HEK293 (cell line): ENCODE measurements at regions not wholly inside any gene's neighbourhood (a gene's known extent, or its start where the extent isn't known, plus 50 kb on each side); places are given as distances from the start of the nearest gene placed in this dataset.

Experiments used
- CTCF ChIA-PET: fragments of 350-600 bp; formaldehyde crosslinking; extraction: SDS; loops from one replicate; lab custom pipeline; 2021; ENCODE audit warnings: antibody characterized with exemption; lab: Yijun Ruan, JAX
- POLR2A ChIA-PET: fragments of 300-600 bp; formaldehyde crosslinking; extraction: SDS; loops from one replicate; lab custom pipeline; 2020; ENCODE audit warnings: antibody characterized with exemption, inconsistent platforms; lab: Yijun Ruan, JAX
- H3K27ac ChIP-seq: fragments of 200-500 bp; sonication (Bioruptor generic); 2 replicates; pipeline ENCODE4 v1.5.1; 2014; ENCODE audit warnings: low read depth, low read length, control low read depth, inconsistent platforms; ENCODE audit errors: extremely low read depth
- H3K36me3 ChIP-seq, 2 experiments: fragments of 200-500 bp in 1 of 2; sonication (Bioruptor generic) in 1 of 2; 1 replicate in 1 of 2; 2 replicates in 1 of 2; pipeline ENCODE4 v1.5.1; 2014 to 2017; ENCODE audit warnings: inconsistent platforms in 2 of 2, low read length in 2 of 2; ENCODE audit not compliant: control insufficient read depth in 2 of 2, insufficient read depth in 1 of 2
- H3K4me1 ChIP-seq: fragments of 200-500 bp; sonication (Bioruptor generic); 2 replicates; pipeline ENCODE4 v1.5.1; 2014; ENCODE audit warnings: mild to moderate bottlenecking, low read length, inconsistent platforms; ENCODE audit not compliant: control insufficient read depth, insufficient read depth
- H3K4me3 ChIP-seq: 2 replicates; pipeline ENCODE4 v1.5.1; 2011; ENCODE audit warnings: low read depth, mild to moderate bottlenecking, control low read depth, low read length, moderate library complexity
- H3K9me3 ChIP-seq: fragments of 200-500 bp; sonication (Bioruptor generic); 2 replicates; pipeline ENCODE4 v1.5.1; 2014; ENCODE audit warnings: low read depth, low read length, inconsistent platforms; ENCODE audit not compliant: control insufficient read depth, insufficient read depth
- KLF16 ChIP-seq: fragments of 450-650 bp; formaldehyde crosslinking; IDR thresholded peaks from 2 replicates; pipeline ENCODE4 v1.5.1; 2017; ENCODE audit warnings: missing biosample characterization, missing genetic modification characterization
- PRDM10 ChIP-seq: fragments of 450-650 bp; formaldehyde crosslinking; IDR thresholded peaks from 2 replicates; pipeline ENCODE4 v1.5.1; 2016; ENCODE audit warnings: missing biosample characterization, missing genetic modification characterization
- PRDM4 ChIP-seq: fragments of 450-650 bp; formaldehyde crosslinking; IDR thresholded peaks from 2 replicates; pipeline ENCODE4 v1.5.1; 2017; ENCODE audit warnings: missing biosample characterization, missing genetic modification characterization
- SETDB1 ChIP-seq: IDR thresholded peaks from one replicate; pipeline ENCODE4 v1.6.1; 2017; ENCODE audit warnings: mild to moderate bottlenecking, low read length, moderate library complexity, mixed read lengths; ENCODE audit not compliant: insufficient read length
- ZBTB1 ChIP-seq: fragments of 450-650 bp; formaldehyde crosslinking; IDR thresholded peaks from 2 replicates; pipeline ENCODE4 v1.5.1; 2016; ENCODE audit warnings: missing biosample characterization, missing genetic modification characterization
- ZIC2 ChIP-seq: fragments of 450-650 bp; formaldehyde crosslinking; IDR thresholded peaks from 2 replicates; pipeline ENCODE4 v1.5.1; 2016; ENCODE audit warnings: missing biosample characterization, missing genetic modification characterization
- ZNF133 ChIP-seq: fragments of 450-650 bp; formaldehyde crosslinking; IDR thresholded peaks from 2 replicates; pipeline ENCODE4 v1.5.1; 2016; ENCODE audit warnings: missing biosample characterization, missing genetic modification characterization
- ZNF138 ChIP-seq: fragments of 450-650 bp; formaldehyde crosslinking; IDR thresholded peaks from 2 replicates; pipeline ENCODE4 v1.5.1; 2016; ENCODE audit warnings: missing biosample characterization, missing genetic modification characterization, borderline replicate concordance
- ZNF155 ChIP-seq: fragments of 450-650 bp; formaldehyde crosslinking; IDR thresholded peaks from 2 replicates; pipeline ENCODE4 v1.5.1; 2016; ENCODE audit warnings: missing biosample characterization, missing genetic modification characterization
- ZNF19 ChIP-seq: fragments of 450-650 bp; formaldehyde crosslinking; IDR thresholded peaks from 2 replicates; pipeline ENCODE4; 2016; ENCODE audit warnings: missing biosample characterization, missing genetic modification characterization, low read depth
- ZNF48 ChIP-seq: fragments of 450-650 bp; formaldehyde crosslinking; IDR thresholded peaks from 2 replicates; pipeline ENCODE4 v1.5.1; 2016; ENCODE audit warnings: missing biosample characterization, missing genetic modification characterization
- ZNF530 ChIP-seq: fragments of 450-650 bp; formaldehyde crosslinking; IDR thresholded peaks from 2 replicates; pipeline ENCODE4 v1.5.1; 2016; ENCODE audit warnings: low read depth, missing biosample characterization, missing genetic modification characterization
- ZNF555 ChIP-seq: fragments of 450-650 bp; formaldehyde crosslinking; conservative IDR thresholded peaks from 2 replicates; pipeline ENCODE4 v1.5.1; 2017; ENCODE audit warnings: missing biosample characterization, mild to moderate bottlenecking, missing genetic modification characterization, inconsistent platforms
- ZNF610 ChIP-seq: fragments of 450-650 bp; formaldehyde crosslinking; IDR thresholded peaks from 2 replicates; pipeline ENCODE4 v1.5.1; 2016; ENCODE audit warnings: missing biosample characterization, missing genetic modification characterization, borderline replicate concordance
- ZNF621 ChIP-seq: fragments of 450-650 bp; formaldehyde crosslinking; IDR thresholded peaks from 2 replicates; pipeline ENCODE4 v1.5.1; 2017; ENCODE audit warnings: missing biosample characterization, missing genetic modification characterization
- ZNF623 ChIP-seq: fragments of 450-650 bp; formaldehyde crosslinking; IDR thresholded peaks from 2 replicates; pipeline ENCODE4 v1.5.1; 2016; ENCODE audit warnings: missing biosample characterization, missing genetic modification characterization
- ZNF629 ChIP-seq: fragments of 450-650 bp; formaldehyde crosslinking; IDR thresholded peaks from 2 replicates; pipeline ENCODE4 v1.5.1; 2017; ENCODE audit warnings: missing biosample characterization, missing genetic modification characterization
- ZNF658 ChIP-seq: fragments of 450-650 bp; formaldehyde crosslinking; IDR thresholded peaks from 2 replicates; pipeline ENCODE4; 2016; ENCODE audit warnings: missing biosample characterization, missing genetic modification characterization
- TF ChIP-seq, protein P1 (sequence below): fragments of 450-650 bp; formaldehyde crosslinking; IDR thresholded peaks from 2 replicates; pipeline ENCODE4 v1.5.1; 2016; ENCODE audit warnings: missing biosample characterization, missing genetic modification characterization
- TF ChIP-seq, protein P2 (sequence below): fragments of 450-650 bp; formaldehyde crosslinking; IDR thresholded peaks from 2 replicates; pipeline ENCODE4 v1.5.1; 2016; ENCODE audit warnings: missing biosample characterization, missing genetic modification characterization

- Histone ChIP-seq H3K36me3 (no peaks in the 10 kb centered on the region), H3K9me3 (no peaks in the 10 kb centered on the region)
- ChIA-PET CTCF (interaction anchor here (0.6 kb wide), 1 partner anchor 330 kb away, joined by 3 read pairs; no protein-coding TSS in a partner anchor), POLR2A (no interaction called here)
- TF ChIP-seq SETDB1 (no peak), ZNF621 (tag by site-specific recombination) (no peak), ZIC2 (no peak)
- TF ChIP-seq, protein P1, sequence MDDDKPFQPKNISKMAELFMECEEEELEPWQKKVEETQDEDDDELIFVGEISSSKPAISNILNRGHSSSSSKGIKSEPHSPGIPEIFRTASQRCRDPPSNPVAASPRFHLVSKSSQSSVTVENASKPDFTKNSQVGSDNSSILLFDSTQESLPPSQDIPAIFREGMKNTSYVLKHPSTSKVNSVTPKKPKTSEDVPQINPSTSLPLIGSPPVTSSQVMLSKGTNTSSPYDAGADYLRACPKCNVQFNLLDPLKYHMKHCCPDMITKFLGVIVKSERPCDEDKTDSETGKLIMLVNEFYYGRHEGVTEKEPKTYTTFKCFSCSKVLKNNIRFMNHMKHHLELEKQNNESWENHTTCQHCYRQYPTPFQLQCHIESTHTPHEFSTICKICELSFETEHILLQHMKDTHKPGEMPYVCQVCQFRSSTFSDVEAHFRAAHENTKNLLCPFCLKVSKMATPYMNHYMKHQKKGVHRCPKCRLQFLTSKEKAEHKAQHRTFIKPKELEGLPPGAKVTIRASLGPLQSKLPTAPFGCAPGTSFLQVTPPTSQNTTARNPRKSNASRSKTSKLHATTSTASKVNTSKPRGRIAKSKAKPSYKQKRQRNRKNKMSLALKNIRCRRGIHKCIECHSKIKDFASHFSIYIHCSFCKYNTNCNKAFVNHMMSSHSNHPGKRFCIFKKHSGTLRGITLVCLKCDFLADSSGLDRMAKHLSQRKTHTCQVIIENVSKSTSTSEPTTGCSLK: no peak
- TF ChIP-seq, all 188 proteins: peak for 0
- H3K27ac ChIP-seq: no peak overlapping the region
- no peaks in the 10 kb centered on the region for H3K4me1 ChIP-seq
- H3K4me3 ChIP-seq: no peak overlapping the region
These were observed 358.3 kb downstream of the MAGEB5 start for GRCh38 chrX:26574234-26574633.

GRCh38 chrX:26562156-26562555 lies 346.2 kb downstream of the MAGEB5 start:
- no peaks in the 10 kb centered on the region for H3K36me3 ChIP-seq
- no peaks in the 10 kb centered on the region for H3K4me1 ChIP-seq
- no peaks in the 10 kb centered on the region for H3K9me3 ChIP-seq
- POLR2A ChIA-PET: no interaction called here
- no peak overlapping the region for H3K4me3 ChIP-seq
- CTCF ChIA-PET: no interaction called here
- no peak overlapping the region for H3K27ac ChIP-seq
- TF ChIP-seq ZNF658 (tag by site-specific recombination): no peak
- TF ChIP-seq ZNF621 (tag by site-specific recombination): no peak
- no peak for TF ChIP-seq ZNF19
- TF ChIP-seq PRDM4 (tag by site-specific recombination): no peak
- TF ChIP-seq, protein P2, sequence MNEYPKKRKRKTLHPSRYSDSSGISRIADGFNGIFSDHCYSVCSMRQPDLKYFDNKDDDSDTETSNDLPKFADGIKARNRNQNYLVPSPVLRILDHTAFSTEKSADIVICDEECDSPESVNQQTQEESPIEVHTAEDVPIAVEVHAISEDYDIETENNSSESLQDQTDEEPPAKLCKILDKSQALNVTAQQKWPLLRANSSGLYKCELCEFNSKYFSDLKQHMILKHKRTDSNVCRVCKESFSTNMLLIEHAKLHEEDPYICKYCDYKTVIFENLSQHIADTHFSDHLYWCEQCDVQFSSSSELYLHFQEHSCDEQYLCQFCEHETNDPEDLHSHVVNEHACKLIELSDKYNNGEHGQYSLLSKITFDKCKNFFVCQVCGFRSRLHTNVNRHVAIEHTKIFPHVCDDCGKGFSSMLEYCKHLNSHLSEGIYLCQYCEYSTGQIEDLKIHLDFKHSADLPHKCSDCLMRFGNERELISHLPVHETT (tag by site-specific recombination): no peak
- no peak for TF ChIP-seq ZNF629
- TF ChIP-seq ZNF623 (tag by site-specific recombination): no peak
- no peak for TF ChIP-seq ZNF610 (tag by site-specific recombination)

DNA sequence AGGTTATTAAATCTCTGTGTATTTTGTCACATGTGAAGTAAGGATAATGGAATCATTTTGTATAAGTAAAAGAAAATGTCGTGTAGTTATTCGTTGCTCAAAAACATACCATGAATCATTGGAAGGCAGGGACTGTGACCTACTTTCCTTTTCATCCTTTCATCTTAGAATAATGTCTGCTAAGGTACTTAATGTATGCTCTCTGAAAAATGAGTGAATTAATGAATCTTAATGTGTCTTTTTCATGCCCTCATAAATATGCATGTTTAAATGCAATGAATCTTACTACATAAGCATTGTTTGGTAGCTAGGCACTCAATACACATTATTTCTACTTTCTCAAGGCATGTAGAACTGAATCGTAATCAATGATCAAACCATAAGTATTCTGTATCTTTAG lies 343.9 kb downstream of the MAGEB5 start:
- ChIA-PET POLR2A (no interaction called here), CTCF (no interaction called here)
- Histone ChIP-seq H3K27ac (no peak overlapping the region), H3K4me3 (no peak overlapping the region), H3K9me3 (no peaks in the 10 kb centered on the region), H3K36me3 (no peaks in the 10 kb centered on the region), H3K4me1 (no peaks in the 10 kb centered on the region)
- TF ChIP-seq ZNF530 (tag by site-specific recombination): no peak
- no peak for TF ChIP-seq ZNF48 (tag by site-specific recombination)
- no peak for TF ChIP-seq ZNF155 (tag by site-specific recombination)
- TF ChIP-seq ZNF19: no peak
- no peak for TF ChIP-seq ZNF138
- no peak for TF ChIP-seq ZNF555
- no peak for TF ChIP-seq PRDM10 (tag by site-specific recombination)
- TF ChIP-seq ZNF133 (tag by site-specific recombination): no peak
- TF ChIP-seq KLF16 (tag by site-specific recombination): no peak
- TF ChIP-seq ZBTB1 (tag by site-specific recombination): no peak
